HCT116 (cell line): ENCODE measurements at regions not wholly inside any gene's neighbourhood (a gene's known extent, or its start where the extent isn't known, plus 50 kb on each side); places are given as distances from the start of the nearest gene placed in this dataset.

Experiments used
- ATAC-seq: fragments of 200-7000 bp; cut with Tn5 transposase; 2 replicates; pipeline ENCODE4 v1.9.1; 2020; ENCODE audit warnings: mild to moderate bottlenecking, moderate library complexity
- BruUV-seq: library from RNA; stranded (reverse); fragments of 400-500 nt; replicated peaks from 2 replicates; lab custom pipeline; 2021; lab: Mats Ljungman, UMichigan
- CTCF ChIA-PET: fragments of 300-600 bp; sonication (Branson Sonifier 250); formaldehyde crosslinking; loops from one replicate; lab custom pipeline; 2021; ENCODE audit warnings: antibody characterized with exemption; lab: Charles Lee
- POLR2A ChIA-PET: fragments of 300-600, 350-600 bp; sonication (Branson Sonifier 250); formaldehyde crosslinking; loops from one replicate; lab custom pipeline; 2021; ENCODE audit warnings: antibody characterized with exemption; lab: Charles Lee
- RAD21 ChIA-PET, 2 experiments: fragments of 300-600 bp; sonication (Branson Sonifier 250); formaldehyde crosslinking; loops; one replicate each; lab custom pipeline; 2023; ENCODE audit warnings: low total read pairs in 2 of 2; ENCODE audit not compliant: uncharacterized antibody in 2 of 2, unreplicated experiment in 2 of 2, low non-redundant PET in 1 of 2; lab: Charles Lee
- DNase-seq: peaks from one replicate; pipeline ENCODE4 v3.0.0-alpha.2; 2010; ENCODE audit warnings: low read depth, low spot score
- H2AFZ ChIP-seq: fragments of 200-600 bp; shearing (Covaris generic), sonication (generic); 2 replicates; pipeline ENCODE4 v1.6.1; 2017; ENCODE audit warnings: low read depth, mixed run types, mixed read lengths, antibody characterized with exemption, low read length; ENCODE audit not compliant: poor library complexity, severe bottlenecking
- H3K27ac ChIP-seq: 2 replicates; pipeline ENCODE4 v1.5.1; 2012; ENCODE audit warnings: low read depth, low read length
- H3K27me3 ChIP-seq: fragments of 200-600 bp; sonication (generic); 2 replicates; pipeline ENCODE4 v1.6.1; 2016; ENCODE audit warnings: mixed run types, low read length, mixed read lengths; ENCODE audit not compliant: insufficient read depth
- H3K36me3 ChIP-seq, 2 experiments: fragments of 200-500 bp in 1 of 2; fragments of 200-600 bp in 1 of 2; sonication (Bioruptor generic) in 1 of 2; sonication (generic) in 1 of 2; 2 replicates each; pipeline versions ENCODE4 v1.5.1 to v1.6.1; 2014 to 2016; ENCODE audit warnings: low read length in 2 of 2, inconsistent platforms in 1 of 2, mixed read lengths in 1 of 2, mixed run types in 1 of 2; ENCODE audit not compliant: insufficient read depth in 2 of 2, control insufficient read depth in 1 of 2
- H3K4me1 ChIP-seq, 2 experiments: fragments of 200-600 bp in 1 of 2; sonication (generic) in 1 of 2; 2 replicates each; pipeline versions ENCODE4 v1.5.1 to v1.6.1; 2012 to 2017; ENCODE audit warnings: low read length in 2 of 2, inconsistent platforms in 1 of 2, mild to moderate bottlenecking in 1 of 2, mixed read lengths in 1 of 2, mixed run types in 1 of 2, moderate library complexity in 1 of 2; ENCODE audit not compliant: insufficient read depth in 2 of 2, control insufficient read depth in 1 of 2
- H3K4me2 ChIP-seq: fragments of 200-600 bp; sonication (generic); 2 replicates; pipeline ENCODE4 v1.6.1; 2017; ENCODE audit warnings: mixed run types, low read length, mixed read lengths
- H3K4me3 ChIP-seq, 2 experiments: fragments of 200-600 bp in 1 of 2; sonication (generic) in 1 of 2; replicated peaks in 1 of 2; 2 replicates each; pipeline ENCODE4 v1.5.1; 2011 to 2016; ENCODE audit warnings: low read length in 2 of 2, control low read depth in 1 of 2, low read depth in 1 of 2, mild to moderate bottlenecking in 1 of 2, mixed read lengths in 1 of 2, mixed run types in 1 of 2
- H3K79me2 ChIP-seq: fragments of 200-600 bp; sonication (generic); 2 replicates; pipeline ENCODE4 v1.6.1; 2017; ENCODE audit warnings: mild to moderate bottlenecking, mixed run types, low read length, moderate library complexity, mixed read lengths; ENCODE audit not compliant: insufficient read depth
- H3K9ac ChIP-seq: fragments of 200-600 bp; sonication (generic); 2 replicates; pipeline ENCODE4 v1.6.1; 2016; ENCODE audit warnings: low read length, mixed read lengths
- H3K9me2 ChIP-seq: fragments of 200-600 bp; sonication (generic), shearing (Covaris generic); 2 replicates; pipeline ENCODE4 v1.6.1; 2017; ENCODE audit warnings: mixed run types, mild to moderate bottlenecking, moderate library complexity; ENCODE audit not compliant: insufficient read depth
- H3K9me3 ChIP-seq, 2 experiments: fragments of 200-500 bp in 1 of 2; fragments of 200-600 bp in 1 of 2; sonication (Bioruptor generic) in 1 of 2; sonication (generic) in 1 of 2; 2 replicates each; pipeline ENCODE4 v1.6.1; 2014 to 2017; ENCODE audit warnings: low read length in 2 of 2, mixed read lengths in 2 of 2, inconsistent platforms in 1 of 2, low read depth in 1 of 2, mild to moderate bottlenecking in 1 of 2, mixed run types in 1 of 2, moderate library complexity in 1 of 2; ENCODE audit not compliant: control insufficient read depth in 1 of 2, insufficient read depth in 1 of 2
- H4K20me1 ChIP-seq: fragments of 200-600 bp; sonication (generic), shearing (Covaris generic); 2 replicates; pipeline ENCODE4 v1.6.1; 2017; ENCODE audit warnings: mixed run types, mild to moderate bottlenecking, moderate library complexity; ENCODE audit not compliant: insufficient read depth
- FOSL1 ChIP-seq: IDR thresholded peaks from 2 replicates; pipeline ENCODE4 v1.6.1; 2012; ENCODE audit warnings: low read depth
- JUND ChIP-seq: IDR thresholded peaks from 2 replicates; pipeline ENCODE4 v1.6.1; 2012
- MAX ChIP-seq: IDR thresholded peaks from 2 replicates; pipeline ENCODE4 v1.6.1; 2012
- RAD21 ChIP-seq: IDR thresholded peaks from 2 replicates; pipeline ENCODE4 v1.6.1; 2012; ENCODE audit warnings: low read depth, mild to moderate bottlenecking
- REST ChIP-seq: IDR thresholded peaks from 2 replicates; pipeline ENCODE4 v1.6.1; 2012; ENCODE audit warnings: low read depth
- SIN3A ChIP-seq: IDR thresholded peaks from 2 replicates; pipeline ENCODE4 v1.6.1; 2012; ENCODE audit warnings: low read depth
- SP1 ChIP-seq: IDR thresholded peaks from 2 replicates; pipeline ENCODE4 v1.6.1; 2012; ENCODE audit warnings: low read depth
- ZBTB33 ChIP-seq: IDR thresholded peaks from 2 replicates; pipeline ENCODE4 v1.6.1; 2011; ENCODE audit warnings: mild to moderate bottlenecking, low read length, moderate library complexity; ENCODE audit not compliant: insufficient replicate concordance; ENCODE audit errors: extremely low read depth
- ZNF274 ChIP-seq: fragments of 200-500 bp; sonication (Bioruptor generic); IDR thresholded peaks from 2 replicates; pipeline ENCODE4 v1.6.1; 2014; ENCODE audit warnings: mild to moderate bottlenecking, low read depth, low read length, inconsistent platforms
- intact Hi-C: fragments of 100-400 bp; cut with micrococcal nuclease; formaldehyde crosslinking; loops from 2 replicates; pipeline ENCODE4 v1.10.0; 2022

- ATAC-seq (no peak), DNase-seq (no peak)
- no TSS peak for BruUV-seq
- CTCF ChIA-PET = interaction anchor here (3.3 kb wide), 1 partner anchor 44 kb away, joined by 11 read pairs; no protein-coding TSS in a partner anchor
- H3K4me1 ChIP-seq = peaks cover 6 to 26% of the 10 kb centered on the region in 2 experiments; a peak in 3 of 4 replicates
- POLR2A ChIA-PET = interaction anchor here (2.0 kb wide), 1 partner anchor 13 kb away, joined by 10 read pairs; no protein-coding TSS in a partner anchor
- intact Hi-C loops = no loop called here
- no peaks in the 10 kb centered on the region for H3K27me3 ChIP-seq
- no peaks in the 10 kb centered on the region for H4K20me1 ChIP-seq
- no peak overlapping the region for H2AFZ ChIP-seq
- H3K79me2 ChIP-seq = no peaks in the 10 kb centered on the region
- RAD21 ChIA-PET = no interaction called here
- H3K27ac ChIP-seq = no peak overlapping the region
- H3K36me3 ChIP-seq = no peaks in the 10 kb centered on the region
- no peak overlapping the region for H3K9ac ChIP-seq
- H3K9me3 ChIP-seq = no peaks in the 10 kb centered on the region
- no peak overlapping the region for H3K4me2 ChIP-seq
- no peak for TF ChIP-seq ZNF274
- TF ChIP-seq JUND = no peak
- no peak for TF ChIP-seq SP1
- no peak for TF ChIP-seq REST
- TF ChIP-seq SIN3A = no peak
- no peak for TF ChIP-seq MAX
- no peak for TF ChIP-seq ZBTB33
- TF ChIP-seq FOSL1 = no peak
- TF ChIP-seq RAD21 = no peak
- no peak overlapping the region for H3K4me3 ChIP-seq
- no peaks in the 10 kb centered on the region for H3K9me2 ChIP-seq
Observed at GRCh38 chr6:42503894-42504293, 52.2 kb upstream of the TRERF1 start.
